ENCODE measurements at regions not wholly inside any gene's neighbourhood (a gene's known extent, or its start where the extent isn't known, plus 50 kb on each side); places are given as distances from the start of the nearest gene placed in this dataset.

GRCh38 chr3:55413236-55413635 is 73.9 kb downstream of the WNT5A start:
- no peaks in the 10 kb centered on the region for H3K27me3 ChIP-seq
- no peak overlapping the region for H3K9ac ChIP-seq (ENCODE audit: low read depth in 2 of 2, low read length in 2 of 2)
- no peak for DNase-seq
- no peak overlapping the region for H3K4me3 ChIP-seq
- TF ChIP-seq, protein P1, sequence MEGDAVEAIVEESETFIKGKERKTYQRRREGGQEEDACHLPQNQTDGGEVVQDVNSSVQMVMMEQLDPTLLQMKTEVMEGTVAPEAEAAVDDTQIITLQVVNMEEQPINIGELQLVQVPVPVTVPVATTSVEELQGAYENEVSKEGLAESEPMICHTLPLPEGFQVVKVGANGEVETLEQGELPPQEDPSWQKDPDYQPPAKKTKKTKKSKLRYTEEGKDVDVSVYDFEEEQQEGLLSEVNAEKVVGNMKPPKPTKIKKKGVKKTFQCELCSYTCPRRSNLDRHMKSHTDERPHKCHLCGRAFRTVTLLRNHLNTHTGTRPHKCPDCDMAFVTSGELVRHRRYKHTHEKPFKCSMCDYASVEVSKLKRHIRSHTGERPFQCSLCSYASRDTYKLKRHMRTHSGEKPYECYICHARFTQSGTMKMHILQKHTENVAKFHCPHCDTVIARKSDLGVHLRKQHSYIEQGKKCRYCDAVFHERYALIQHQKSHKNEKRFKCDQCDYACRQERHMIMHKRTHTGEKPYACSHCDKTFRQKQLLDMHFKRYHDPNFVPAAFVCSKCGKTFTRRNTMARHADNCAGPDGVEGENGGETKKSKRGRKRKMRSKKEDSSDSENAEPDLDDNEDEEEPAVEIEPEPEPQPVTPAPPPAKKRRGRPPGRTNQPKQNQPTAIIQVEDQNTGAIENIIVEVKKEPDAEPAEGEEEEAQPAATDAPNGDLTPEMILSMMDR (IDR thresholded peaks at IDR 0.05) = no peak
- no peaks in the 10 kb centered on the region for H3K4me1 ChIP-seq
- H3K9me3 ChIP-seq = no peaks in the 10 kb centered on the region
- H3K27ac ChIP-seq = peak overlapping the region; percentile 36
- H3K36me3 ChIP-seq = no peaks in the 10 kb centered on the region
- intact Hi-C loops (cut with DNase I) = no loop called here

DNA sequence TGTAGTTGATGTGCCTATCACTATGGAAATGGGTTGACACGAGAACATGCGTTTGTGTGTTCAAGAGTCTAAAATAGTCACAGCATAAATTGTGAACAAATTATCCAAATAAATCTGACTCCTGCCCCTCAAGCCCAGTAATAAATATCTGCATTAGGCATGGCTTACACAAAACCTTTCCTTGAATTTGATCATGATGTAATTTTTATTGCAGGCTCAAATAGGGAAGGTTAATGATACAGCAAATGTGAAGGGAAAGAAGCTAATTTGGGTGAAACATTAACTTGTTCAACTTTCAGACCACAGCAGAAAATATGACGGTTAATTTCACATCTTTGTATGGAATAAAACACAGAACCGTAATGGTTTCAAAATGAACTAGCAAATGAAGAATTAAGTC is 74.6 kb downstream of the WNT5A start:
- Histone ChIP-seq H3K9ac (ENCODE audit: low read depth in 2 of 2, low read length in 2 of 2) (no peak overlapping the region), H3K36me3 (no peaks in the 10 kb centered on the region), H3K27ac (peak overlapping the region; percentile 36), H3K27me3 (no peaks in the 10 kb centered on the region), H3K4me3 (no peak overlapping the region), H3K4me1 (no peaks in the 10 kb centered on the region), H3K9me3 (no peaks in the 10 kb centered on the region)
- DNase-seq = no peak
- TF ChIP-seq, protein P1 (IDR thresholded peaks at IDR 0.05) = no peak
- intact Hi-C loops (cut with DNase I) = no loop called here

- intact Hi-C loops (cut with DNase I) = no loop called here
- Histone ChIP-seq H3K27ac (no peak overlapping the region), H3K4me3 (no peak overlapping the region), H3K27me3 (no peaks in the 10 kb centered on the region), H3K9ac (ENCODE audit: low read depth in 2 of 2, low read length in 2 of 2) (no peak overlapping the region), H3K4me1 (no peaks in the 10 kb centered on the region), H3K36me3 (no peaks in the 10 kb centered on the region), H3K9me3 (no peaks in the 10 kb centered on the region)
- no peak for DNase-seq
- TF ChIP-seq, protein P1 (IDR thresholded peaks at IDR 0.05) = no peak
These were observed 77.3 kb downstream of the WNT5A start for GRCh38 chr3:55409806-55410205.

DNA sequence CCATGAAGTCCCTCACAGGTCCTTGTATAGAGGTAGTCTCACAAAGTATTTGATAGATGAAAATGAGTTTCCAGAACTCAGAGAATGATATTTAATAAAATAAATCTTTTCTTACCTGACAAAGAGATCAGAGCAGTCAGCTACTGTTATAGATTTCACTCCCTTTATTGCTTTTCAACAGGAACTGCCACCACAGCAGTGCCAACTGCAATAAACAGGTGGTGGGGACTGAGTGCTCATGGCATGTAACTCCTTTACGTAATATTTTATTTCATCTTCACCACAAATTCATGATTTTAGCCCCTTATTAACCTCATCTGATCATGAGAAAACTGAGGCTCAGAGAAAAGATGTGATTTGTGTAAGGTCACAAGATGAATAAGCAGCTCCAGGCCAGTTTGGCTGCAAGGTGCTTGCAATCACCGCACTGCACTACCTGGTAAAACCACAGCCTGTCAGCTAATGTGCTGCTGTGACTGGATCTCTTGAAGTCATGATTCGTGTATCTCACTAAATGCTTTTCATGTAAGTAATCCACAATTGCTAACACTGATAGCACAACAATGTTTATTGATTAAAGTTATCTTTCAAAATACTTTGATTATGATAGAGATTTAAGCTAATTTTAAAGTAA is 78.8 kb downstream of the WNT5A start:
- Histone ChIP-seq H3K36me3 (no peaks in the 10 kb centered on the region), H3K27ac (no peak overlapping the region), H3K4me3 (no peak overlapping the region), H3K4me1 (no peaks in the 10 kb centered on the region), H3K9me3 (no peaks in the 10 kb centered on the region), H3K27me3 (no peaks in the 10 kb centered on the region), H3K9ac (ENCODE audit: low read depth in 2 of 2, low read length in 2 of 2) (no peak overlapping the region)
- peak; percentile 35 for DNase-seq
- TF ChIP-seq, protein P1 (IDR thresholded peaks at IDR 0.05) = no peak
- intact Hi-C loops (cut with DNase I) = no loop called here

GRCh38 chr3:55407426-55407820 is 79.7 kb downstream of the WNT5A start:
- Histone ChIP-seq H3K27ac (no peak overlapping the region), H3K4me1 (no peaks in the 10 kb centered on the region), H3K4me3 (no peak overlapping the region), H3K9me3 (no peaks in the 10 kb centered on the region), H3K9ac (ENCODE audit: low read depth in 2 of 2, low read length in 2 of 2) (no peak overlapping the region), H3K27me3 (no peaks in the 10 kb centered on the region), H3K36me3 (no peaks in the 10 kb centered on the region)
- intact Hi-C loops (cut with DNase I) = no loop called here
- TF ChIP-seq, protein P1 (IDR thresholded peaks at IDR 0.05) = no peak
- no peak for DNase-seq

All from colonic mucosa (tissue), 4 donors.